LNCaP clone FGC (cell line): ENCODE measurements at regions not wholly inside any gene's neighbourhood (a gene's known extent, or its start where the extent isn't known, plus 50 kb on each side); places are given as distances from the start of the nearest gene placed in this dataset.

Experiments used
- DNase-seq: peaks from one replicate; pipeline ENCODE4 v3.0.0-alpha.2; 2011; ENCODE audit warnings: low read depth
- H3K4me3 ChIP-seq: 2 replicates; pipeline ENCODE4 v1.5.1; 2011; ENCODE audit warnings: mild to moderate bottlenecking, low read depth, low read length, control low read depth
- CTCF ChIP-seq: IDR thresholded peaks from 2 replicates; pipeline ENCODE4 v1.5.1; 2012; ENCODE audit warnings: mild to moderate bottlenecking; ENCODE audit not compliant: control insufficient read depth, insufficient read depth; ENCODE audit errors: extremely low read depth

- H3K4me3 ChIP-seq: no peak overlapping the region
- no peak for TF ChIP-seq CTCF
- DNase-seq: no peak
These were observed 1483.5 kb downstream of the MRPL39 start for GRCh38 chr21:24123785-24124184.

GRCh38 chr21:24118738-24119459, 1488.4 kb downstream of the MRPL39 start:
- no peak for DNase-seq
- no peak overlapping the region for H3K4me3 ChIP-seq
- TF ChIP-seq CTCF: no peak

- TF ChIP-seq CTCF: no peak
- DNase-seq: no peak
- no peak overlapping the region for H3K4me3 ChIP-seq
These were observed 1492.1 kb downstream of the MRPL39 start for GRCh38 chr21:24115141-24115540.

- TF ChIP-seq CTCF: no peak
- no peak for DNase-seq
- H3K4me3 ChIP-seq: no peak overlapping the region
These were observed 1495.3 kb downstream of the MRPL39 start for GRCh38 chr21:24112020-24112419.

GRCh38 chr21:24110846-24111245, 1496.4 kb downstream of the MRPL39 start:
- TF ChIP-seq CTCF: no peak
- no peak for DNase-seq
- H3K4me3 ChIP-seq: no peak overlapping the region

GRCh38 chr21:24097181-24097580, 1510.1 kb downstream of the MRPL39 start:
- H3K4me3 ChIP-seq: no peak overlapping the region
- no peak for TF ChIP-seq CTCF
- no peak for DNase-seq

- no peak for TF ChIP-seq CTCF
- H3K4me3 ChIP-seq: no peak overlapping the region
- DNase-seq: no peak
These were observed 1510.6 kb downstream of the MRPL39 start for GRCh38 chr21:24096651-24097050.
